ENCODE measurements at regions not wholly inside any gene's neighbourhood (a gene's known extent, or its start where the extent isn't known, plus 50 kb on each side); places are given as distances from the start of the nearest gene placed in this dataset.

DNA sequence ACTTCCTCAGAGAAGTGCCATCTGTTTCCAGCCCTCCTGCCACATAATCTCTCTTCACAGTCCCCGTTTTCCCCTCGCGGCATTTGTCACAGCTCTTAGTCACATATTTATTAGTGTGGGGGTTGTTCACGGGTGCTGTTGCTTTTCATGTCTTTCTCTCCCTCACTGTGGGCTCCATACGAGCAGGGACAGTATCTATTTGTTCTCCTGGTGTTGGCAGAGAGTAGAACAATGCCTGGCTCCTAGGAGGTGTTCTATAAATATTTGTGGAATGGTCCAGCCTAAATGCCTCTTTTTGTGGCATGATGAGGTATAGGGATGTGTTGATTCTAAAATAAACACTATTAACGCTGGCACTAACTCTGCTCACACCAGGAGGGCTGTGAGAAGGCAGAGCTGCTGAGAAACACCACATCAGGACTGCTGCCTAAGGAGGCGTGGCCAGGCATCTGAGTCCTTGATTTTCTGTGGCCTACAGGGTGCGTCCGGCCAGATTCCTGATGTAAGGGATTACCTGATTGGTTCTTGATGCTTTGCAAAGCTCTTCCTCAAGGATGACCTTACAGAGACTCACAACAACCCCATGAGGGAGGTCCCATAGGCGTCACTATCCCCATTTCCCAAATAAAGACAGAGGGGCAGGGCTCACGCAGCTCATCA lies 219.8 kb upstream of the ARID1B start:
- TF ChIP-seq EZH2 (IDR thresholded peaks at IDR 0.05; ENCODE audit: insufficient read depth, poor library complexity, severe bottlenecking) (no peak), EZH2phosphoT487 (IDR thresholded peaks at IDR 0.05; ENCODE audit: insufficient read depth, low read depth) (no peak)

Measured in GM23248 (cell line).